ENCODE measurements at regions not wholly inside any gene's neighbourhood (a gene's known extent, or its start where the extent isn't known, plus 50 kb on each side); places are given as distances from the start of the nearest gene placed in this dataset.
A peak's percentile ranks its signal among the peaks of the same experiment; 100 is the strongest.

DNA sequence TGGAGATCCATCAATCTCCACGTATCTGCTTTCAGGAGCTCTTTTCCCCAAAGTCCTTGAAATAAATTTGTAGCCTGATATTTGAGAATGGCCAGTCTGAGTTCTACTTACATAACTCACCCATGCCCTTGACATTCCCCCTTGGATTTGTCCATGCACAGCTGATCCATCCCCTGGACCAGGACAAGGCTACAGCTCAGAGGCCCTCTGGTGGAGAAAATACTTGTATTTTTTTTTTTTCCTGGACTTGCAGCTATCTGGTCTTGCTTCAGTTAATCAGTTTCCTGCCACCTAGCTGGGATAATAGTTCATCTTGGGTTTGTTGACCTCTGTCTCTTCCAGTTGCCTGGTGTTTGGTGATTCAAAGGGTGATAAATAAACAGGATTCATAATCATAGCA lies 467.6 kb downstream of the DHX35 start:
- H3K4me3 ChIP-seq (ENCODE audit: low read length) = no peak overlapping the region
- DNase-seq (ENCODE audit: low read depth) = peak; percentile 1
- TF ChIP-seq, protein P1, sequence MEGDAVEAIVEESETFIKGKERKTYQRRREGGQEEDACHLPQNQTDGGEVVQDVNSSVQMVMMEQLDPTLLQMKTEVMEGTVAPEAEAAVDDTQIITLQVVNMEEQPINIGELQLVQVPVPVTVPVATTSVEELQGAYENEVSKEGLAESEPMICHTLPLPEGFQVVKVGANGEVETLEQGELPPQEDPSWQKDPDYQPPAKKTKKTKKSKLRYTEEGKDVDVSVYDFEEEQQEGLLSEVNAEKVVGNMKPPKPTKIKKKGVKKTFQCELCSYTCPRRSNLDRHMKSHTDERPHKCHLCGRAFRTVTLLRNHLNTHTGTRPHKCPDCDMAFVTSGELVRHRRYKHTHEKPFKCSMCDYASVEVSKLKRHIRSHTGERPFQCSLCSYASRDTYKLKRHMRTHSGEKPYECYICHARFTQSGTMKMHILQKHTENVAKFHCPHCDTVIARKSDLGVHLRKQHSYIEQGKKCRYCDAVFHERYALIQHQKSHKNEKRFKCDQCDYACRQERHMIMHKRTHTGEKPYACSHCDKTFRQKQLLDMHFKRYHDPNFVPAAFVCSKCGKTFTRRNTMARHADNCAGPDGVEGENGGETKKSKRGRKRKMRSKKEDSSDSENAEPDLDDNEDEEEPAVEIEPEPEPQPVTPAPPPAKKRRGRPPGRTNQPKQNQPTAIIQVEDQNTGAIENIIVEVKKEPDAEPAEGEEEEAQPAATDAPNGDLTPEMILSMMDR (IDR thresholded peaks at IDR 0.05; ENCODE audit: insufficient read depth, low read depth, low read length, missing control alignments) = peak; percentile 23

DNA sequence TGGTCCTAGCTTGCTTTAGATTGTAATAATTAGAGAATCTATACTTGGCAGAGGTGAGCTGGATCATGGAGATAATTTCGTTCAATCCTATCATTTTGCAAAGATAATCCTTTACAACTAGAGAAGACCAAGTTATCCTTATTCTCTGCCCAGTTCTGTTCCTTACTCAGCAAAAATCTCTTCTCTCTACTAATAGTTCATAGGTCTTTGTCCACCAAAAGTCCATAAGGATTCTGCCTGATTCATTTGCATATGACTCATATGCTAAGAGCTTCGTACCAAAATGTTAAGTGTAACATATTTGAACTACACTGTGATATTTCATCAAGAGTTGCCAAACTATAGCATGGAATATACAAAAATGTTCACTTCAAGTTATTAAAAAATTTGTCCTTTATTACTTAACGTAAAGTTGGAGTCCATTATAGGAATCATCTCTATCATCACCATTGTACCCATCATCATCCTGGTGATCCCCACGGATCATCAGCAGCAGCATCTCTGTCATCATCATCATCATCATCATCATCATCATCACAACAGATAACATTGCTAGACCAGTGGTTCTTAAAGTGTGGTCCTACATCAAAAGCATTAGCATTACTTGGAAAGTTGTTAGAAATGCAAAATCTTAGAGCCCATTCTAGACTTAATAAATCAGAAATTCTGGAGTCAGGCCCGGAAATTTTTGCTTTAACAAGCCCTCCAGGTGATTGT lies 463.0 kb downstream of the DHX35 start:
- DNase-seq (ENCODE audit: low read depth) = no peak
- TF ChIP-seq, protein P1 (IDR thresholded peaks at IDR 0.05; ENCODE audit: insufficient read depth, low read depth, low read length, missing control alignments) = no peak
- H3K4me3 ChIP-seq (ENCODE audit: low read length) = no peak overlapping the region

DNA sequence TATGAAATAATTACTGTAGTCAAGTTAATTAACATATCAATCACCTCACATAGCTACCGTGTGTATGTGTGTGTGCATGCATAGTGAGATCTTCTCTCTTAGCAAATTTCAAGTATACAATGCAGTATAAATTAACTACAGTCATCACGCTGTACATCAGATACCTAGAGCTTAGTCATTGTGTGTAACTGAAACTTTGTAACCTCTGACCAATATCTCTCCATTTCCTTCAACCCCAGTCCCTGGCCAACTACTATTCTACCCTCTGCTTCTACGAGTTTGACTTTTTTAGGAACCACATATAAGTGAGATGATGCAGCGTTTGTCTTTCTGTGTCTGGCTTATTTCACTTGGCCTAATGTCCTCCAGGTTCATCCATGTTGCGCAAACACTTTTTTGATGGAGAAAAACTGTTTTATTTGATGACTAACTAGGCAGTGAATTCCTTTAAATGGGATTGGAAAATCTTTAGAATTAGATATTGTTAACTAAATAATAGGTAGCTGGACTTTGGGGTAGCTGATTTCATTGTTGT lies 459.5 kb downstream of the DHX35 start:
- TF ChIP-seq, protein P1 (IDR thresholded peaks at IDR 0.05; ENCODE audit: insufficient read depth, low read depth, low read length, missing control alignments) = no peak
- no peak overlapping the region for H3K4me3 ChIP-seq (ENCODE audit: low read length)
- no peak for DNase-seq (ENCODE audit: low read depth)

DNA sequence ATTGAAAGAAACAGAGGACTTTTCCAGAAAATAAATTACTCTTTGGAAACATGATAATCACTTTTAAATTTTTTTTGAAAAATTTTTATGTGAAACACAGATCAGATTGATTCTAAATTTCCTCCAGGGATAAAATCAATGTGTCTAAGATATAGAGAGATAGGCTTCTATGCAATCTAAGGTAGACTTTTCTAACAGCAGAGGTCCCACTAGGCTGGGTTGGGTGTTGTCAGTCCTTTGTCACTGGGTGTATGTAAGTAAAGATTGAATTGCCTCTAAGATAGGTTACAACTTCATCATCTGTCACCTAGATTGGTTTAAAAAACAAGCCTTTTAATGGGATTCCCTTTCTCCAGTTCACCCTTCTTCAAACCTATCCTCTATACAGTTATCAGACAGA lies 449.9 kb downstream of the DHX35 start:
- DNase-seq (ENCODE audit: low read depth) = no peak
- TF ChIP-seq, protein P1 (IDR thresholded peaks at IDR 0.05; ENCODE audit: insufficient read depth, low read depth, low read length, missing control alignments) = no peak
- no peak overlapping the region for H3K4me3 ChIP-seq (ENCODE audit: low read length)

DNA sequence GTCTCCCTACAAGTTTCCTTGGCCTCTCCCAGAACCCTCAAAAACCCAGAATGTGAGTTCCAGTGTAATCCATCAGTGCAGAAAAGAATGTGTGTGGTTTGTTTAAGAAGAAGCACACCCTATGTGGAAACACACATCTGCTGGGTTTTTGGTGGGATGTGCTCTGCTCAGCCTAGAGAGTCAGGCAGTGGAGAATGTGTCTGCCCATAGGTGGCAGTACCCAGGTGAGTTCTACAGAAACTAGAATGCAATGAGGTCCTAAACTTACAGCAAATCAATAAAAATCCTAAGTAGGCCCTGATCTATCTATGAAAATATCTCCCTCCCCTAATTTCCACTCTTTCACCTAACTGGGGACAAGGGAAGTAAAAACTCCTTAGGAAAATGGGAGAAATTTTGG lies 437.3 kb downstream of the DHX35 start:
- TF ChIP-seq, protein P1 (IDR thresholded peaks at IDR 0.05; ENCODE audit: insufficient read depth, low read depth, low read length, missing control alignments) = no peak
- no peak overlapping the region for H3K4me3 ChIP-seq (ENCODE audit: low read length)
- no peak for DNase-seq (ENCODE audit: low read depth)

DNA sequence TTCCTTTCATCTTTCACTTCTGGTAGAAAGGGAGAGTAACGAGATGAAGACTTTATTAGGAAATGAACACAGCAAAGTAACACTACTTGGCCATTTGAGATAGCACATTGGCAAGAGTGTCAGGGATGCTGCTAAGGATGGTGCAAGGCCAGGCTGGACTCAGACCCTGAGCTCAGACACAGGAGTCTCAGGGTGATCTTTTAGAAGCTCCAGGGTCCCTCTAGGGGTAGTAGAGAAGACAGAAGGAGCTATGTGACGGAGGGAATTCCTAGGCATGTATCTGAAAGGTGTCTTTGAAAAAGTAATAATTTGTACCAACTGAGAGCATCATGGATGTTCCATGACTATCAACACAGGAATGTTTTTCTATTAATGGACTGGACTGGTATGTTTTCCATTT lies 436.5 kb downstream of the DHX35 start:
- TF ChIP-seq, protein P1 (IDR thresholded peaks at IDR 0.05; ENCODE audit: insufficient read depth, low read depth, low read length, missing control alignments) = no peak
- no peak for DNase-seq (ENCODE audit: low read depth)
- no peak overlapping the region for H3K4me3 ChIP-seq (ENCODE audit: low read length)

- no peak for DNase-seq (ENCODE audit: low read depth)
- TF ChIP-seq, protein P1 (IDR thresholded peaks at IDR 0.05; ENCODE audit: insufficient read depth, low read depth, low read length, missing control alignments) = no peak
- H3K4me3 ChIP-seq (ENCODE audit: low read length) = no peak overlapping the region
These were observed 435.5 kb downstream of the DHX35 start for GRCh38 chr20:39397646-39398045.

All from epithelial cell of esophagus (primary cell).